ENCODE measurements at regions not wholly inside any gene's neighbourhood (a gene's known extent, or its start where the extent isn't known, plus 50 kb on each side); places are given as distances from the start of the nearest gene placed in this dataset.

DNA sequence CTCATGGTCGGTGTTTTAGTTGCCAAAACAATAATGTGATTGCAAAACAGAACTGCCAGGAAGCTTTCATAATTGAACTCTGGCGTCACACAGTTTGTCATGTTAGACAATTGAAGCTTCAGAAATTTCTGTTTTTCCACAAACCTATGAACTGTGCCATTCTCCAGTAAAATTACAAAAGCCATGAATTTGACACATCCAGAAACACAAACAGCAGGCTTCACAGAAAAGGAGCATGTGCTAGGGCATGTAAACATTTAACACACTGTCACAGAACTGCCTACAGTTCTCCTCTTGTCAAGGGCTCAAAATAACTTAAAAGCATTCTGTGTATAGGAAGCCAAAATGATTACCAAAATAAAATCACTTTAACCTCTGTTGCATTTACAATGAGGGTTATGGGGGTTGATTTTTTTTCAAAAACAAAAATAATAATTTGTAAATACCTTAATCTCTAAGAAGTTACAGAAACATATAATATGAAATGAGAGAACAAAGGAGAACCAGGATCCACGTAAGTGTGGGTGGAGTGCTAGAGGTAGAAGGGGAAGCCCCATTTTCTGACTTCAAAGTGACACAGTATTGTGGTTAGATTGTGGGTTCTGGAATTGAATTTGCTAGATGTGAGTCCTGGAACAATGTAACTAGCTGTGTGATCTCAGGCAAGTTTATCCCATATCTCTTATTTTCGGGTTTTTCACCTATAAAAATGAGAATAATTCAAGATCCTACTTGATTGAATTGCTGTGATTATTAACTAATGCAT lies 295.0 kb downstream of the CENPC start:
- DNase-seq (ENCODE audit: insufficient read length, low spot score) (no peak), FAIRE-seq (no peak)
- TF ChIP-seq SPI1 (IDR thresholded peaks at IDR 0.05; ENCODE audit: low read depth, low read length): no peak
- TF ChIP-seq PAX5 (IDR thresholded peaks at IDR 0.05; ENCODE audit: insufficient read depth, low read length, severe bottlenecking): no peak
- no peak for TF ChIP-seq POLR2AphosphoS5 (IDR thresholded peaks at IDR 0.05; ENCODE audit: low read depth, low read length)

DNA sequence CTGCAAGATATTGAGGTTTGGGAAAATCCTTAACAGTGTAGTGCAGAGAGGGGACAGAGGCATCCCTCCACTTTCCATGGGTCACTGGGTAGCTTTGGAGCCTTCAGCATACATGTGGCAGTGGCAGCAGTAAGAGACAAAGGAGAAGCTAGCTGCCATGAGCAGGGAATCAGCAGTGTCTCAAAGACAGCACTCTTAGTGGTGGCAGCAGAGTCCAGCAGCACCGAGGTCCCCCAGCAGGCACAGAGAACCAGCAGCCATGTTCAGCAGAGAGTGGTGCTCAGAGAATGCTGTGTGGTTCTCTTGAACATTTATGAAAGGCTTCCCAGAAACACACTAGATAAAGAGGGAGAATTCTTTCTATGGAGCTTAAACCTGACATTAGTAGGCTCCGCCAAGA lies 308.5 kb downstream of the CENPC start:
- DNase-seq (ENCODE audit: insufficient read length, low spot score) (no peak), FAIRE-seq (no peak)
- no peak for TF ChIP-seq POLR2A (IDR thresholded peaks at IDR 0.05; ENCODE audit: low read depth, low read length)
- TF ChIP-seq SPI1 (IDR thresholded peaks at IDR 0.05; ENCODE audit: low read depth, low read length): no peak
- TF ChIP-seq POLR2AphosphoS5 (IDR thresholded peaks at IDR 0.05; ENCODE audit: low read depth, low read length): no peak
- no peak for TF ChIP-seq POU2F2 (IDR thresholded peaks at IDR 0.05; ENCODE audit: low read depth, low read length)
- no peak for TF ChIP-seq TAF1 (IDR thresholded peaks at IDR 0.05; ENCODE audit: low read depth, low read length)
- TF ChIP-seq PAX5 (IDR thresholded peaks at IDR 0.05; ENCODE audit: insufficient read depth, low read length, severe bottlenecking): no peak

DNA sequence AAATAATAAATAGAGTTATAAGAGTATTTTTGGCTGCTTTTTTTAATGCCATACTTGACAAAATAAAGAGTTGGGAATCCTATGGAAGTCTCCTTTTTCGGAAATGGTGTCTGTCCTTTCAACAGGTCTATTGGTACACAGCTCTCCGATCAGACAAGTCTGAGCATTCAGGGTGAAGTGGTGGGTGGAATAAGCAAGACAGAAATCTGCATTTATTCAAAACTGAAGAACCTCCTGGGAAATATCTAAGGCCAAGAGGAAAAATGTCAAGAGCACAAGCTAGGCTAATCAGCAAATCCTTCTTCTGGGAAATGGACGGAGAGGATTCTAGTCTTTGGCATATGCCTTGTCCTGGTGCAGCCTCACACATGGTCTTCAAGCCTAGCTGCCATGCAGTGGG lies 309.0 kb downstream of the CENPC start:
- no peak for TF ChIP-seq TAF1 (IDR thresholded peaks at IDR 0.05; ENCODE audit: low read depth, low read length)
- TF ChIP-seq POLR2AphosphoS5 (IDR thresholded peaks at IDR 0.05; ENCODE audit: low read depth, low read length): no peak
- DNase-seq (ENCODE audit: insufficient read length, low spot score) (no peak), FAIRE-seq (no peak)

DNA sequence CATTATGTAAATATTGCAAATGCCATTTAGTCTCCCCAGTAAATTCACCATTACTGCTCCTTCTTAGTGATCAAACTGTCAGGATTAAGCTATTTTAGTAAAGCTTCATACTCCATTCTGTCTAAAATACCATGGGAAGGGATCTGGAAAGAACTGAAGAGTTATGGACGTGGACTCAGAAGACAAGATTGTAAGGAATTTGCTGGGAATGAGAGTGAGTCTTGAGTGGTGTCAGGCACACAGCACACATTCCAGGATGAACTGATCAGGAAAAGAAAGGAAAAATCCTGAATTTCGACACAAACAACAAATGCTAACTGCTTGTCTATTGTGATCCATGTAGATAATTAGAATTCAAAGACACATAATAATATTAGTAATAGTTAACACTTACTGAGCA lies 311.0 kb downstream of the CENPC start:
- no peak for DNase-seq (ENCODE audit: insufficient read length, low spot score)
- FAIRE-seq: no peak

DNA sequence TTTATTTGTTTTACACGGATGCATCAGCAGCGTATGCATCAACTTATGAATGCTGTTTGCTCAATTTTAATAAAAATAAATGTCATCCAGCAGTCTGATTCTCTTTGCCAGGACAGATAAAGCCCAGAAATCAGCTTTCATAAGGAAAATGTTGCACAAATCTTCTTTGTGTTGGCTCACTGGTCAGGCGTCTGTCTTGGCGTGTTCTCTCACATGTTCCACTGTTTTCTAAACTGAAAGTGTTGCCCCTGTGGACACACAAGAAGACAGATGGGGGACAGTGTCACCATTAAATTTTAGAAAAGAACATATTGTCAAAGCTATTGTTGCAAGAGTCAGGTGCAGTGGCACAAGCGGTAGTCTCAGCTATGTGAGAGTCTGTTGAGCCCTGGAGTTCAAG lies 316.2 kb downstream of the CENPC start:
- DNase-seq (ENCODE audit: insufficient read length, low spot score) (no peak), FAIRE-seq (no peak)
- no peak for TF ChIP-seq POLR2AphosphoS5 (IDR thresholded peaks at IDR 0.05; ENCODE audit: low read depth, low read length)
- TF ChIP-seq PAX5 (IDR thresholded peaks at IDR 0.05; ENCODE audit: insufficient read depth, low read length, severe bottlenecking): no peak
- no peak for TF ChIP-seq SPI1 (IDR thresholded peaks at IDR 0.05; ENCODE audit: low read depth, low read length)
- no peak for TF ChIP-seq TAF1 (IDR thresholded peaks at IDR 0.05; ENCODE audit: low read depth, low read length)
- no peak for TF ChIP-seq POLR2A (IDR thresholded peaks at IDR 0.05; ENCODE audit: low read depth, low read length)
- no peak for TF ChIP-seq POU2F2 (IDR thresholded peaks at IDR 0.05; ENCODE audit: low read depth, low read length)

More for the DNA sequence above, 311.0 kb downstream of the CENPC start:
- no peak for TF ChIP-seq POU2F2 (IDR thresholded peaks at IDR 0.05; ENCODE audit: low read depth, low read length)
- no peak for TF ChIP-seq POLR2AphosphoS5 (IDR thresholded peaks at IDR 0.05; ENCODE audit: low read depth, low read length)
- TF ChIP-seq SPI1 (IDR thresholded peaks at IDR 0.05; ENCODE audit: low read depth, low read length): no peak

DNA sequence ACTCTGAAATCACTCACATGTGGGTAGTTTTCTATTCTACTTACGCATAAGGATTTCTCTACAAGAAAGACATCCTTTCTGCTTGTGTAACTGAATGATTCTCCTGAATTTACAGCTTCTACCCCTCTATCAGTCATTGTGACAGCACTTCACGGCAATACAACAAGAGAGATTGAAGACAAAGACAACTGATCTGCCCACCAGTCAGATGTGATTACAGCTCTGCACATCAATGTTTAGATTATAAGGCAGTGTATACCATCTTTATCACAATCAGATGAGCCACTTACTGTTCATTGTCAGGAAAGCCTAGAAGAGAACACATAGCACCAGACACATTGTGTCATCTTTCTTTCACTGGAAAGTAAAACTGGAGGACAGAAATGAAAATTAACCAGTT lies 324.4 kb downstream of the CENPC start:
- DNase-seq (ENCODE audit: insufficient read length, low spot score) (no peak), FAIRE-seq (no peak)
- TF ChIP-seq PAX5 (IDR thresholded peaks at IDR 0.05; ENCODE audit: insufficient read depth, low read length, severe bottlenecking): no peak
- no peak for TF ChIP-seq TAF1 (IDR thresholded peaks at IDR 0.05; ENCODE audit: low read depth, low read length)
- TF ChIP-seq POLR2A (IDR thresholded peaks at IDR 0.05; ENCODE audit: low read depth, low read length): no peak
- no peak for TF ChIP-seq POU2F2 (IDR thresholded peaks at IDR 0.05; ENCODE audit: low read depth, low read length)
- TF ChIP-seq POLR2AphosphoS5 (IDR thresholded peaks at IDR 0.05; ENCODE audit: low read depth, low read length): no peak
- no peak for TF ChIP-seq SPI1 (IDR thresholded peaks at IDR 0.05; ENCODE audit: low read depth, low read length)

DNA sequence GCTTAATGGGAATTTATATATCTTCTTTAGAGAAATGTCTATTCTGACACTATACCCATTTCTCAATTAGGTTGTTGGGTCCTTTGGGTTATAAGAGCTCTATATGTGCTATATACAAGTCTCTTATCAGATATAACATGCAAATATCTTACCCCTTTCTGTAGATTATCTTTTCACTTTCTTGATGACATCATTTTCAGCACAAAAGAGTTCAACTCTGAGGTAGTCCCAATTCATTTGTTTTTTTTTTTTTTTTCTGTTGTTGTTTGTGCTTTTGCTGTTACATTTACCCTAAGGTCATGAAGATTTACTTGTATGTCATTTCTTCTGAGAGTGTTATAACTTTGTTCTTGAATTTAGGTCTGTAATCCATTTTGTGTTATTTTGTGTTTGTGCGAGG lies 326.4 kb downstream of the CENPC start:
- no peak for DNase-seq (ENCODE audit: insufficient read length, low spot score)
- no peak for TF ChIP-seq POLR2A (IDR thresholded peaks at IDR 0.05; ENCODE audit: low read depth, low read length)
- TF ChIP-seq PAX5 (IDR thresholded peaks at IDR 0.05; ENCODE audit: insufficient read depth, low read length, severe bottlenecking): no peak
- no peak for TF ChIP-seq TAF1 (IDR thresholded peaks at IDR 0.05; ENCODE audit: low read depth, low read length)
- TF ChIP-seq SPI1 (IDR thresholded peaks at IDR 0.05; ENCODE audit: low read depth, low read length): no peak
- TF ChIP-seq POU2F2 (IDR thresholded peaks at IDR 0.05; ENCODE audit: low read depth, low read length): no peak
- no peak for TF ChIP-seq POLR2AphosphoS5 (IDR thresholded peaks at IDR 0.05; ENCODE audit: low read depth, low read length)
- no peak for FAIRE-seq

DNA sequence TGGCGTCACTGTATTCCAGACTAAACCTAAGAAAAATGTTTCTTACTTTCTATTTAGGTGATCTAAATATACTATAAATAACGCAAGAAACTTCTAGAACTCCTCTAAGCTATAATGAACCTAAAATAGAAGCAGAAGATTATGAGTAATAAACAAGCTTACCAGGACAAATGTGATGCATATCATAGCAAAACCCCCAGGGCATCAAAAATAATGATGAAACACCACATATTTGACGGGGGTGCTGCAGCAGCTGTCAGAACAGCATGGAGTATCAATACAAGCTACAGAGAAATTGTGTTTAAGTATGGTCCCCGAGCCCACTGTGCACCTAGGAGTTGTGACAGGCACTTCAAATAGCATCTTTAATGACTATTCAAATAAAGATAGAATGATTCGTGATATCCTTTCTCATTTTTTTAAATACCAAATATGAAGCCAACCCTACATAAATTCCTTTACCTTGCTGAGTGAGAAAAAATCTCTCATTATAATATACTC lies 337.3 kb downstream of the CENPC start:
- TF ChIP-seq POLR2A (IDR thresholded peaks at IDR 0.05; ENCODE audit: low read depth, low read length) (no peak), PAX5 (IDR thresholded peaks at IDR 0.05; ENCODE audit: insufficient read depth, low read length, severe bottlenecking) (no peak)
- no peak for FAIRE-seq
- DNase-seq (ENCODE audit: insufficient read length, low spot score): no peak

DNA sequence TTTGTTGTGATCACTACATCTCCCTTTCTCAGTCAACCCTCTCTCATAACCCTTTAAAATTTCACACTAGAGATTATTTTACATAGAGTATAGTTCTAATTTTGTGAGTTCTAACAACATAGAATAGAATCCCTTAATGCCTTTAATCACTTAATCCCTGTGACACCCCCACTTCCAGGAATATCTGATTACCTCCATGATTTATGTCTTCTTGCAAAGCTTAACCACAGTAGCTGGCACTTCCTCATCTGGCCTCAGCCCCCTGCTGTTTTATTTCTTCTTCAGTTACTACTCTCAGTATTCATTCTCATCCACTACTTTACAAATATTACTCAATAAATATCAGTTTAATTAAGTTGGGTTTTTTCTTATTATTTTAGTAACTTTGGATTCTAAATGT lies 340.9 kb downstream of the CENPC start:
- FAIRE-seq (no peak), DNase-seq (ENCODE audit: insufficient read length, low spot score) (no peak)
- TF ChIP-seq SPI1 (IDR thresholded peaks at IDR 0.05; ENCODE audit: low read depth, low read length) (no peak), PAX5 (IDR thresholded peaks at IDR 0.05; ENCODE audit: insufficient read depth, low read length, severe bottlenecking) (no peak)

DNA sequence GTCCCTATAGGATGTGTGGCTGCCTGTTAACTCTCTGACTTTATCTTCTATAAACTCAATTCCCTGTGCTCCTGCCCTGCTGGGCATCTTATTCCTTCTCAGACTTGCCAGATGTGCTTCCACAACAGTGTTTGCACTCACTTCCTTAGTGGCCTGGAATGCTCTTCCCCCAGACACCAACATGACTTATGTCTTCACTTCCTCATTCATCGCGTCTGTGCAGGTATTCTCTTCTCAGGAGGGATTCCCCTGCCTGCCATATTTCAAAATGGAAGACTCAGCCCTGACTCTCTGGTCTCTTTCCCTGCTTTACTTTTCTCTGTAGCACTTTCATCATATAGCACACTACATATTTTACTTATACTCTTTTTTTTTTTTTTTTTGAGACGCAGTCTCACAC lies 344.0 kb downstream of the CENPC start:
- DNase-seq (ENCODE audit: insufficient read length, low spot score): no peak
- FAIRE-seq: no peak
- TF ChIP-seq PAX5 (IDR thresholded peaks at IDR 0.05; ENCODE audit: insufficient read depth, low read length, severe bottlenecking) (no peak), SPI1 (IDR thresholded peaks at IDR 0.05; ENCODE audit: low read depth, low read length) (peak; percentile 77)

DNA sequence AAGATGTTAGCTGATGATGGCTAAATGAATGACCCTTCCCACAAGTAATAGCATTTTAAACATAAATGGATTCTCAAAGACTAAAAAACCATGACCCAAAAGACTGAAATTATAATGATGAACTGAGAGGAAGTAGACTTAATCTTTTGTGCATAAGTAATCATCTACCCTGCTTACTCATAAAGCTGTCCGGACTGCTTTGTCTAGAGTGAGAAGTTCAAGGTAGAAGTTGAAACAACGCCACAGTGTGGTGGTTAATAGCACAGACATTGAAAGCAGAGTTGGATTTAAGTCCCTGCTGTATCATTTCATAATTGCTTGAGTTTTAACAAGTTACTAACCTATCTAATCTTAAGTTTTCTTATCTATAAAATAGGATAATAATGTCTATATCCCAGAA lies 346.6 kb downstream of the CENPC start:
- FAIRE-seq (no peak), DNase-seq (ENCODE audit: insufficient read length, low spot score) (no peak)

More for the DNA sequence above, 346.6 kb downstream of the CENPC start:
- no peak for TF ChIP-seq POU2F2 (IDR thresholded peaks at IDR 0.05; ENCODE audit: low read depth, low read length)
- TF ChIP-seq TAF1 (IDR thresholded peaks at IDR 0.05; ENCODE audit: low read depth, low read length): no peak
- no peak for TF ChIP-seq SPI1 (IDR thresholded peaks at IDR 0.05; ENCODE audit: low read depth, low read length)
- TF ChIP-seq PAX5 (IDR thresholded peaks at IDR 0.05; ENCODE audit: insufficient read depth, low read length, severe bottlenecking): no peak
- TF ChIP-seq POLR2A (IDR thresholded peaks at IDR 0.05; ENCODE audit: low read depth, low read length): no peak
- no peak for TF ChIP-seq POLR2AphosphoS5 (IDR thresholded peaks at IDR 0.05; ENCODE audit: low read depth, low read length)
